ENCODE measurements at regions not wholly inside any gene's neighbourhood (a gene's known extent, or its start where the extent isn't known, plus 50 kb on each side); places are given as distances from the start of the nearest gene placed in this dataset.
"Not testable (repeated sequence)": the region's sequence is repeated elsewhere in the genome, so short reads cannot be mapped to it uniquely, and the experiment has no call there.

- H3K27ac ChIP-seq (ENCODE audit: low read depth, low read length): no peak overlapping the region
- 85% methylated on average over 9 of the region's 9 CpGs for WGBS
- no peak overlapping the region for H3K9ac ChIP-seq (ENCODE audit: low read depth, low read length)
- no peak overlapping the region for H3K4me3 ChIP-seq (ENCODE audit: low read length)
- H3K9me3 ChIP-seq (ENCODE audit: insufficient read depth, low read depth, low read length): no peaks in the 10 kb centered on the region
- H3K36me3 ChIP-seq (ENCODE audit: insufficient read depth, low read length): no peaks in the 10 kb centered on the region
- no peaks in the 10 kb centered on the region for H3K27me3 ChIP-seq (ENCODE audit: insufficient read depth, low read length)
- no peaks in the 10 kb centered on the region for H3K4me1 ChIP-seq (ENCODE audit: insufficient read depth, low read length)
Measured at GRCh38 chr2:128597121-128597762, 278.6 kb upstream of the HS6ST1 start.

- not testable (repeated sequence) for H3K4me3 ChIP-seq (ENCODE audit: low read length); H3K9ac ChIP-seq (ENCODE audit: low read depth, low read length); H3K27ac ChIP-seq (ENCODE audit: low read depth, low read length); H3K27me3 ChIP-seq (ENCODE audit: insufficient read depth, low read length); H3K4me1 ChIP-seq (ENCODE audit: insufficient read depth, low read length); H3K9me3 ChIP-seq (ENCODE audit: insufficient read depth, low read depth, low read length); H3K36me3 ChIP-seq (ENCODE audit: insufficient read depth, low read length)
- 93% methylated on average over 1 of the region's 1 CpG for WGBS
Measured at GRCh38 chr2:128598260-128598659, 279.6 kb upstream of the HS6ST1 start.

- Histone ChIP-seq H3K27ac (ENCODE audit: low read depth, low read length) (no peak overlapping the region), H3K27me3 (ENCODE audit: insufficient read depth, low read length) (no peaks in the 10 kb centered on the region), H3K9me3 (ENCODE audit: insufficient read depth, low read depth, low read length) (no peaks in the 10 kb centered on the region), H3K9ac (ENCODE audit: low read depth, low read length) (no peak overlapping the region), H3K36me3 (ENCODE audit: insufficient read depth, low read length) (no peaks in the 10 kb centered on the region), H3K4me3 (ENCODE audit: low read length) (no peak overlapping the region), H3K4me1 (ENCODE audit: insufficient read depth, low read length) (no peaks in the 10 kb centered on the region)
- 96% methylated on average over 4 of the region's 4 CpGs for WGBS
Measured at GRCh38 chr2:128598862-128599441, 280.3 kb upstream of the HS6ST1 start.

- Histone ChIP-seq H3K27me3 (ENCODE audit: insufficient read depth, low read length) (no peaks in the 10 kb centered on the region), H3K36me3 (ENCODE audit: insufficient read depth, low read length) (no peaks in the 10 kb centered on the region), H3K9me3 (ENCODE audit: insufficient read depth, low read depth, low read length) (no peaks in the 10 kb centered on the region), H3K4me3 (ENCODE audit: low read length) (no peak overlapping the region), H3K4me1 (ENCODE audit: insufficient read depth, low read length) (no peaks in the 10 kb centered on the region), H3K9ac (ENCODE audit: low read depth, low read length) (no peak overlapping the region), H3K27ac (ENCODE audit: low read depth, low read length) (no peak overlapping the region)
- 93% methylated on average over 8 of the region's 8 CpGs for WGBS
Measured at GRCh38 chr2:128599700-128600099, 281.0 kb upstream of the HS6ST1 start.

- Histone ChIP-seq H3K4me3 (ENCODE audit: low read length) (no peak overlapping the region), H3K4me1 (ENCODE audit: insufficient read depth, low read length) (no peaks in the 10 kb centered on the region), H3K27me3 (ENCODE audit: insufficient read depth, low read length) (no peaks in the 10 kb centered on the region), H3K9ac (ENCODE audit: low read depth, low read length) (no peak overlapping the region), H3K9me3 (ENCODE audit: insufficient read depth, low read depth, low read length) (no peaks in the 10 kb centered on the region), H3K36me3 (ENCODE audit: insufficient read depth, low read length) (no peaks in the 10 kb centered on the region), H3K27ac (ENCODE audit: low read depth, low read length) (no peak overlapping the region)
- WGBS: 96% methylated on average over 15 of the region's 15 CpGs
Measured at GRCh38 chr2:128600581-128601297, 282.1 kb upstream of the HS6ST1 start.

- Histone ChIP-seq H3K36me3 (ENCODE audit: insufficient read depth, low read length) (no peaks in the 10 kb centered on the region), H3K4me3 (ENCODE audit: low read length) (no peak overlapping the region), H3K27me3 (ENCODE audit: insufficient read depth, low read length) (no peaks in the 10 kb centered on the region), H3K4me1 (ENCODE audit: insufficient read depth, low read length) (no peaks in the 10 kb centered on the region), H3K9ac (ENCODE audit: low read depth, low read length) (no peak overlapping the region), H3K27ac (ENCODE audit: low read depth, low read length) (no peak overlapping the region), H3K9me3 (ENCODE audit: insufficient read depth, low read depth, low read length) (no peaks in the 10 kb centered on the region)
- 91% methylated on average over 16 of the region's 16 CpGs for WGBS
Measured at GRCh38 chr2:128601298-128602037, 282.8 kb upstream of the HS6ST1 start.

GRCh38 chr2:128602038-128602698, 283.5 kb upstream of the HS6ST1 start:
- no peaks in the 10 kb centered on the region for H3K36me3 ChIP-seq (ENCODE audit: insufficient read depth, low read length)
- H3K4me3 ChIP-seq (ENCODE audit: low read length): no peak overlapping the region
- H3K9ac ChIP-seq (ENCODE audit: low read depth, low read length): no peak overlapping the region
- no peak overlapping the region for H3K27ac ChIP-seq (ENCODE audit: low read depth, low read length)
- H3K9me3 ChIP-seq (ENCODE audit: insufficient read depth, low read depth, low read length): no peaks in the 10 kb centered on the region
- 90% methylated on average over 10 of the region's 11 CpGs for WGBS
- no peaks in the 10 kb centered on the region for H3K4me1 ChIP-seq (ENCODE audit: insufficient read depth, low read length)
- H3K27me3 ChIP-seq (ENCODE audit: insufficient read depth, low read length): no peaks in the 10 kb centered on the region

- Histone ChIP-seq H3K27me3 (ENCODE audit: insufficient read depth, low read length) (no peaks in the 10 kb centered on the region), H3K27ac (ENCODE audit: low read depth, low read length) (no peak overlapping the region), H3K4me1 (ENCODE audit: insufficient read depth, low read length) (no peaks in the 10 kb centered on the region), H3K4me3 (ENCODE audit: low read length) (no peak overlapping the region), H3K36me3 (ENCODE audit: insufficient read depth, low read length) (no peaks in the 10 kb centered on the region), H3K9me3 (ENCODE audit: insufficient read depth, low read depth, low read length) (no peaks in the 10 kb centered on the region), H3K9ac (ENCODE audit: low read depth, low read length) (no peak overlapping the region)
- WGBS: 92% methylated on average over 14 of the region's 14 CpGs
Measured at GRCh38 chr2:128602699-128603101, 284.0 kb upstream of the HS6ST1 start.

GRCh38 chr2:128603411-128603924, 284.8 kb upstream of the HS6ST1 start:
- no peaks in the 10 kb centered on the region for H3K36me3 ChIP-seq (ENCODE audit: insufficient read depth, low read length)
- no peak overlapping the region for H3K4me3 ChIP-seq (ENCODE audit: low read length)
- no peaks in the 10 kb centered on the region for H3K27me3 ChIP-seq (ENCODE audit: insufficient read depth, low read length)
- H3K9ac ChIP-seq (ENCODE audit: low read depth, low read length): no peak overlapping the region
- H3K27ac ChIP-seq (ENCODE audit: low read depth, low read length): no peak overlapping the region
- H3K4me1 ChIP-seq (ENCODE audit: insufficient read depth, low read length): peaks cover 5% of the 10 kb centered on the region
- no peaks in the 10 kb centered on the region for H3K9me3 ChIP-seq (ENCODE audit: insufficient read depth, low read depth, low read length)
- 95% methylated on average over 14 of the region's 14 CpGs for WGBS

GRCh38 chr2:128604045-128604444, 285.4 kb upstream of the HS6ST1 start:
- Histone ChIP-seq H3K36me3 (ENCODE audit: insufficient read depth, low read length) (no peaks in the 10 kb centered on the region), H3K4me1 (ENCODE audit: insufficient read depth, low read length) (peaks cover 5% of the 10 kb centered on the region), H3K27ac (ENCODE audit: low read depth, low read length) (no peak overlapping the region), H3K4me3 (ENCODE audit: low read length) (no peak overlapping the region), H3K9me3 (ENCODE audit: insufficient read depth, low read depth, low read length) (no peaks in the 10 kb centered on the region), H3K9ac (ENCODE audit: low read depth, low read length) (no peak overlapping the region), H3K27me3 (ENCODE audit: insufficient read depth, low read length) (no peaks in the 10 kb centered on the region)
- 90% methylated on average over 2 of the region's 2 CpGs for WGBS
